ENCODE measurements at regions not wholly inside any gene's neighbourhood (a gene's known extent, or its start where the extent isn't known, plus 50 kb on each side); places are given as distances from the start of the nearest gene placed in this dataset.

DNA sequence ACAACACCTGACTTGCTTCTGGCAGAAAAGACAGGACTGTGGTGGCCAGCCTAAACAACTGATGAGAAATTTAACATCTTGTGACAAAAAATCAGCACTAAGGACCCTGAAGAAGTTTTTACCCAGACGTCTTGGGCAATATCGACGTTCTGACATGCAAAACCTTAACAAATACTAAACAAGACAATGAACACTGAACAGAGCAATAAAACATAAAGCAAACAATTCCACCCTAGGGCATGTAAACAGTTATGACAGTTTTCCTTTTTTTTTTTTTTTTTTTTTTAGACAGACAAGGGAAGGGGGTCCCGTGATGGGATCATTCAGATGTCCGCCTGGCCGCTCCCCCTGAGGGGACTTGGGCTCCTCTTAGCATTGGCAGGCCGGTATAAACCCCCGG, 738.0 kb downstream of the SI start:
- POLR2A ChIA-PET: no interaction called here
- no peak for FAIRE-seq
- dilution Hi-C loops (cut with MboI; ENCODE audit: extremely low pct_ligation_motif_present, low sequenced_read_pairs): no loop called here

More for the DNA sequence above, 738.0 kb downstream of the SI start:
- intact Hi-C loops (cut with micrococcal nuclease): no loop called here
- H3K79me2 ChIP-seq (ENCODE audit: control insufficient read depth, insufficient read depth, low read length): no peaks in the 10 kb centered on the region
- H3K4me1 ChIP-seq (ENCODE audit: control insufficient read depth, extremely low read depth, insufficient read depth, low read length): no peaks in the 10 kb centered on the region
- no peaks in the 10 kb centered on the region for H4K20me1 ChIP-seq (replicated peaks; ENCODE audit: control insufficient read depth, extremely low read depth, insufficient read depth, low read length)
- no TSS peak for BruUV-seq (replicated peaks)
- H3K9ac ChIP-seq (replicated peaks; ENCODE audit: extremely low read depth, insufficient read depth, low read length): no peak overlapping the region
- H3K4me2 ChIP-seq (ENCODE audit: insufficient read depth, low read length): no peak overlapping the region
- H3K36me3 ChIP-seq (ENCODE audit: control insufficient read depth in 2 of 2, extremely low read depth in 1 of 2, insufficient read depth in 2 of 2, low read length in 2 of 2): no peaks in the 10 kb centered on the region
- no peak overlapping the region for H3K27ac ChIP-seq (ENCODE audit: insufficient read depth, low read depth, low read length)
- TF ChIP-seq POLR2AphosphoS5 (IDR thresholded peaks at IDR 0.05; ENCODE audit: insufficient read depth, low read depth, low read length): no peak
- no peak for TF ChIP-seq JUN (IDR thresholded peaks at IDR 0.05; ENCODE audit: borderline replicate concordance, insufficient read depth, insufficient read length, low read depth)
- no peak for TF ChIP-seq POLR2A (IDR thresholded peaks at IDR 0.05; ENCODE audit: low read depth, low read length)
- TF ChIP-seq, protein P1, sequence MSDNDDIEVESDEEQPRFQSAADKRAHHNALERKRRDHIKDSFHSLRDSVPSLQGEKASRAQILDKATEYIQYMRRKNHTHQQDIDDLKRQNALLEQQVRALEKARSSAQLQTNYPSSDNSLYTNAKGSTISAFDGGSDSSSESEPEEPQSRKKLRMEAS (IDR thresholded peaks at IDR 0.05; ENCODE audit: insufficient read depth, insufficient read length): no peak
- no peak for TF ChIP-seq EZH2 (IDR thresholded peaks at IDR 0.05; ENCODE audit: borderline replicate concordance, low read depth, low read length, severe bottlenecking)
- TF ChIP-seq FOS (IDR thresholded peaks at IDR 0.05; ENCODE audit: borderline replicate concordance, insufficient read depth, low read length): no peak
- TF ChIP-seq MYC (IDR thresholded peaks at IDR 0.05; ENCODE audit: low read depth, low read length): no peak
- TF ChIP-seq GATA2 (IDR thresholded peaks at IDR 0.05; ENCODE audit: insufficient read depth, insufficient read length, low read depth, low read length): no peak
- TF ChIP-seq, protein P2, sequence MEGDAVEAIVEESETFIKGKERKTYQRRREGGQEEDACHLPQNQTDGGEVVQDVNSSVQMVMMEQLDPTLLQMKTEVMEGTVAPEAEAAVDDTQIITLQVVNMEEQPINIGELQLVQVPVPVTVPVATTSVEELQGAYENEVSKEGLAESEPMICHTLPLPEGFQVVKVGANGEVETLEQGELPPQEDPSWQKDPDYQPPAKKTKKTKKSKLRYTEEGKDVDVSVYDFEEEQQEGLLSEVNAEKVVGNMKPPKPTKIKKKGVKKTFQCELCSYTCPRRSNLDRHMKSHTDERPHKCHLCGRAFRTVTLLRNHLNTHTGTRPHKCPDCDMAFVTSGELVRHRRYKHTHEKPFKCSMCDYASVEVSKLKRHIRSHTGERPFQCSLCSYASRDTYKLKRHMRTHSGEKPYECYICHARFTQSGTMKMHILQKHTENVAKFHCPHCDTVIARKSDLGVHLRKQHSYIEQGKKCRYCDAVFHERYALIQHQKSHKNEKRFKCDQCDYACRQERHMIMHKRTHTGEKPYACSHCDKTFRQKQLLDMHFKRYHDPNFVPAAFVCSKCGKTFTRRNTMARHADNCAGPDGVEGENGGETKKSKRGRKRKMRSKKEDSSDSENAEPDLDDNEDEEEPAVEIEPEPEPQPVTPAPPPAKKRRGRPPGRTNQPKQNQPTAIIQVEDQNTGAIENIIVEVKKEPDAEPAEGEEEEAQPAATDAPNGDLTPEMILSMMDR (IDR thresholded peaks at IDR 0.05; ENCODE audit: extremely low read depth in 1 of 2, insufficient read depth in 1 of 2, low read depth in 1 of 2, low read length in 2 of 2): no peak
- no peaks in the 10 kb centered on the region for H3K9me3 ChIP-seq (replicated peaks; ENCODE audit: control insufficient read depth, insufficient read depth, low read length)
- H2AFZ ChIP-seq (ENCODE audit: low read depth, low read length): no peak overlapping the region
- no peaks in the 10 kb centered on the region for H3K9me1 ChIP-seq (replicated peaks; ENCODE audit: control insufficient read depth, extremely low read depth, insufficient read depth, low read length)
- no peak overlapping the region for H3K4me3 ChIP-seq (replicated peaks in 1 of 3; ENCODE audit: insufficient read depth in 1 of 3, low read depth in 1 of 3, low read length in 3 of 3)
- CTCF ChIA-PET: no interaction called here
- no peaks in the 10 kb centered on the region for H3K27me3 ChIP-seq (ENCODE audit: control insufficient read depth in 2 of 2, insufficient read depth in 2 of 2, low read length in 2 of 2)
- no peak for DNase-seq (ENCODE audit: low read depth, low spot score)

All from endothelial cell of umbilical vein (primary cell).